Neuronal stem cell (in vitro differentiated cells): ENCODE measurements at regions not wholly inside any gene's neighbourhood (a gene's known extent, or its start where the extent isn't known, plus 50 kb on each side); places are given as distances from the start of the nearest gene placed in this dataset.

Experiments used
- DNase-seq: peaks from one replicate; pipeline ENCODE4 v3.0.0-alpha.2; 2013; ENCODE audit warnings: low spot score
- H2AFZ ChIP-seq: one replicate; pipeline ENCODE4 v1.6.1; 2013; ENCODE audit warnings: mild to moderate bottlenecking, low read length, inconsistent platforms
- H2AK5ac ChIP-seq: 2 replicates; pipeline ENCODE4 v1.6.1; 2013; ENCODE audit warnings: low read depth, mild to moderate bottlenecking, inconsistent platforms, low read length, moderate library complexity, mixed read lengths
- H2BK120ac ChIP-seq: 2 replicates; pipeline ENCODE4 v1.6.1; 2013; ENCODE audit warnings: low read depth, mild to moderate bottlenecking, inconsistent platforms, low read length, moderate library complexity, mixed read lengths
- H2BK12ac ChIP-seq: one replicate; pipeline ENCODE4 v1.6.1; 2013; ENCODE audit warnings: low read length, inconsistent platforms
- H2BK15ac ChIP-seq: 2 replicates; pipeline ENCODE4 v1.6.1; 2013; ENCODE audit warnings: mild to moderate bottlenecking, low read length, inconsistent platforms, mixed read lengths
- H2BK5ac ChIP-seq: one replicate; pipeline ENCODE4 v1.6.1; 2013; ENCODE audit warnings: inconsistent platforms, mild to moderate bottlenecking, low read length, moderate library complexity
- H3K14ac ChIP-seq: one replicate; pipeline ENCODE4 v1.6.1; 2013; ENCODE audit warnings: low read length, inconsistent platforms
- H3K18ac ChIP-seq: 2 replicates; pipeline ENCODE4 v1.6.1; 2013; ENCODE audit warnings: low read length, inconsistent platforms
- H3K23ac ChIP-seq: 2 replicates; pipeline ENCODE4 v1.6.1; 2013; ENCODE audit warnings: low read depth, mild to moderate bottlenecking, mixed read lengths, low read length, inconsistent platforms; ENCODE audit not compliant: poor library complexity
- H3K27ac ChIP-seq: replicated peaks from 3 replicates; pipeline ENCODE4 v1.5.1; 2013; ENCODE audit warnings: low read length, inconsistent platforms
- H3K27me3 ChIP-seq, 3 experiments: 2 replicates each; pipeline ENCODE4 v1.6.1; 2013; ENCODE audit warnings: low read length in 3 of 3, mild to moderate bottlenecking in 2 of 3, inconsistent platforms in 1 of 3, low read depth in 1 of 3, mixed read lengths in 1 of 3, moderate library complexity in 1 of 3; ENCODE audit not compliant: control insufficient read depth in 3 of 3, insufficient read depth in 3 of 3
- H3K36me3 ChIP-seq, 2 donors: replicated peaks in 1 of 2; 2 replicates each; pipeline ENCODE4 v1.6.1; 2013; ENCODE audit warnings: low read length in 2 of 2; ENCODE audit not compliant: control insufficient read depth in 2 of 2, insufficient read depth in 2 of 2
- H3K4ac ChIP-seq: 2 replicates; pipeline ENCODE4 v1.6.1; 2013; ENCODE audit warnings: inconsistent platforms, mild to moderate bottlenecking, low read length, moderate library complexity
- H3K4me1 ChIP-seq, 2 donors: 1 replicate in 1 of 2; 2 replicates in 1 of 2; pipeline ENCODE4 v1.6.1; 2013; ENCODE audit warnings: low read length in 2 of 2, low read depth in 1 of 2; ENCODE audit not compliant: control insufficient read depth in 2 of 2, insufficient read depth in 1 of 2
- H3K4me2 ChIP-seq: one replicate; pipeline ENCODE4 v1.6.1; 2013; ENCODE audit warnings: mild to moderate bottlenecking, low read length, inconsistent platforms; ENCODE audit not compliant: insufficient read depth, poor library complexity, severe bottlenecking
- H3K4me3 ChIP-seq, 2 donors: 2 replicates each; pipeline ENCODE4 v1.5.1; 2013; ENCODE audit warnings: low read length in 2 of 2, mild to moderate bottlenecking in 2 of 2, inconsistent platforms in 1 of 2, moderate library complexity in 1 of 2
- H3K79me1 ChIP-seq: one replicate; pipeline ENCODE4 v1.6.1; 2013; ENCODE audit warnings: low read depth, mild to moderate bottlenecking, inconsistent platforms, low read length, moderate library complexity
- H3K9ac ChIP-seq: one replicate; pipeline ENCODE4 v1.6.1; 2013; ENCODE audit warnings: mild to moderate bottlenecking, low read depth, low read length, inconsistent platforms; ENCODE audit not compliant: poor library complexity
- H3K9me3 ChIP-seq, 2 donors: replicated peaks in 1 of 2; 2 replicates each; pipeline versions ENCODE3 to v1.6.1; 2013; ENCODE audit warnings: low read length in 2 of 2, mild to moderate bottlenecking in 2 of 2, inconsistent platforms in 1 of 2, low read depth in 1 of 2, mixed read lengths in 1 of 2, moderate library complexity in 1 of 2; ENCODE audit not compliant: control insufficient read depth in 2 of 2, insufficient read depth in 1 of 2
- H4K8ac ChIP-seq: one replicate; pipeline ENCODE4 v1.6.1; 2013; ENCODE audit warnings: low read depth, mild to moderate bottlenecking, inconsistent platforms, low read length, moderate library complexity
- H4K91ac ChIP-seq: one replicate; pipeline ENCODE4 v1.6.1; 2013; ENCODE audit warnings: low read length, low read depth, mild to moderate bottlenecking, inconsistent platforms; ENCODE audit not compliant: poor library complexity
- WGBS, 2 donors: extraction: QIAGEN DNeasy Blood & Tissue Kit; methylation state at CpG; one replicate each; pipeline ENCODE4 v1.1.7; 2013; ENCODE audit warnings: missing lambda C conversion rate in 2 of 2, mixed read lengths in 1 of 2; ENCODE audit not compliant: insufficient read length in 2 of 2, insufficient replicate concordance in 1 of 2; ENCODE audit errors: extremely low coverage in 2 of 2; 5-methylcytosine and 5-hydroxymethylcytosine counted together

DNA sequence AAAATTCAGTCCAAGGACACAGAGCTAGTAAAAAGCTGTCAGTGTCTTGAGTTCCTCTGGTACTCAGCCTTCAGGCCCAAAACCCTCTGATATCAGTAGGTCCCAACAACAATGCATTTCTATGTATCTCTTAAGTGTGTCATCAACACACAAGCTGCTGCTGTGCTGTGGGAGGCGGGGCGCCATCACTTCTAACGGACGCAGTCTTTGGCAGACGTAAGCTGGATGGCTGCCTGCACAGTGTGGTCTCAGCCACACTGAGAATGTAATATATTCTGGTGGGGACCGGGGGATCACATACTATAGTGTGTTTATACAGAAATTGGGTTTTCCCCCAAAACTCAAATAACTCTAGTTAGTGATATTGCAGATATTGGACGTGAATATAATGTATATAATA is 123.9 kb downstream of the SUDS3 start:
- Histone ChIP-seq H2BK12ac (no peak overlapping the region), H3K4ac (no peak overlapping the region), H3K36me3 (no peaks in the 10 kb centered on the region), H3K23ac (no peak overlapping the region), H3K79me1 (no peaks in the 10 kb centered on the region), H3K4me3 (no peak overlapping the region), H2BK5ac (no peak overlapping the region), H3K27ac (no peak overlapping the region), H3K9ac (no peak overlapping the region), H2AFZ (no peak overlapping the region), H4K8ac (no peak overlapping the region), H3K9me3 (no peaks in the 10 kb centered on the region), H3K4me1 (no peaks in the 10 kb centered on the region), H2AK5ac (no peak overlapping the region), H4K91ac (no peak overlapping the region), H3K18ac (no peak overlapping the region), H2BK15ac (no peak overlapping the region), H3K27me3 (no peaks in the 10 kb centered on the region), H3K14ac (no peak overlapping the region), H3K4me2 (no peak overlapping the region), H2BK120ac (no peak overlapping the region)
- WGBS, 2 donors, result no CpG with 5 or more reads among the region's 7 CpGs
- DNase-seq, result no peak

DNA sequence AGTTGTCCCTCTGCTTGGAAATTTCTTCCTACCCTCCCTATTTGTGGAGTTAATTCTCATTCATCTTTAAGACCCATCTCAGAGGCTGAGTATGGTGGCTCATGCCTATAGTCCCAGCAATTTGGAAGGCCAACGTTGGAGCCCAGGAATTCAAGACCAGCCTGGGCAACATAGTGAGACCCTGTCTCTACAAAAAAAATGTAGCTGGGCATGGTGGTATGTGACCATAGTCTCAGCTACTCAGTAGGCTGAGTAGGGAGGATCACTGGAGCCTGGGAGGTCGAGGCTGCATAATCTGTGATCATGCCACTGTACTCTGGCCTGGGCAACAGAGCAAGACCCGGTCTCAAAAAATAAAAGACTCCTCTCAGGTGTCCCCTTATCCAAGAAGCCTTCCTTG is 125.1 kb downstream of the SUDS3 start:
- Histone ChIP-seq H3K4me3 (no peak overlapping the region), H3K4me1 (no peaks in the 10 kb centered on the region), H4K8ac (no peak overlapping the region), H3K4ac (no peak overlapping the region), H2AK5ac (no peak overlapping the region), H3K18ac (no peak overlapping the region), H3K27ac (no peak overlapping the region), H3K36me3 (no peaks in the 10 kb centered on the region), H2BK15ac (no peak overlapping the region), H4K91ac (no peak overlapping the region), H3K4me2 (no peak overlapping the region), H2AFZ (no peak overlapping the region), H3K79me1 (no peaks in the 10 kb centered on the region), H3K23ac (no peak overlapping the region), H3K9ac (no peak overlapping the region), H3K27me3 (no peaks in the 10 kb centered on the region), H2BK120ac (no peak overlapping the region), H3K9me3 (peaks cover 0 to 2% of the 10 kb centered on the region in 2 donors), H2BK5ac (no peak overlapping the region), H3K14ac (no peak overlapping the region), H2BK12ac (no peak overlapping the region)
- no peak for DNase-seq
- WGBS, 2 donors, result no CpG with 5 or more reads among the region's 3 CpGs

DNA sequence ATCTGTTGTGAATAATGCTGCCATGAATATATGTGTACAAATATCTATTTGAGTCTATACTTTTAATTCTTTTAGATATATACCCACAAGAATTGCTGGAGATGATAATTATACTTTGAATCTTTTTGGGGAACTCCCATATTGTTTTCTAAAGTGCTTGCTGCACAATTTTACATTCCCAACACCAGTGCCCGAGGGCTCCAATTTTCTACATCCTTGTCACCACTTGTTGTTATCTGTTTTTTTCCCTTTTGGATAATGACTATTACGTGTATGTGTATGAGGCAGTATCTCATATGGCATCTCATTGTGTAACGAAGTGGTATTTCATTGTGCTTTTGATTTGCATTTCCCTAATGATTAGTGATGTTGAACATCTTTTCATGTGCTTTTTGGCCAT is 127.1 kb downstream of the SUDS3 start:
- no peak overlapping the region for H3K14ac ChIP-seq
- H3K4me3 ChIP-seq, result no peak overlapping the region
- H2BK15ac ChIP-seq, result no peak overlapping the region
- H3K4me1 ChIP-seq, result no peaks in the 10 kb centered on the region
- H3K4me2 ChIP-seq, result no peak overlapping the region
- H2BK120ac ChIP-seq, result no peak overlapping the region
- H3K9me3 ChIP-seq, result peaks cover 0 to 3% of the 10 kb centered on the region in 2 donors
- H3K27me3 ChIP-seq, result no peaks in the 10 kb centered on the region
- no peaks in the 10 kb centered on the region for H3K36me3 ChIP-seq
- no peak overlapping the region for H3K18ac ChIP-seq
- H2BK5ac ChIP-seq, result no peak overlapping the region
- no peak overlapping the region for H3K27ac ChIP-seq
- no peak overlapping the region for H2AFZ ChIP-seq
- H2AK5ac ChIP-seq, result no peak overlapping the region
- no peak overlapping the region for H4K91ac ChIP-seq
- no peak overlapping the region for H3K23ac ChIP-seq
- DNase-seq, result no peak
- H2BK12ac ChIP-seq, result no peak overlapping the region
- no peak overlapping the region for H4K8ac ChIP-seq
- no CpG with 5 or more reads among the region's 3 CpGs for WGBS, 2 donors
- H3K9ac ChIP-seq, result no peak overlapping the region
- no peak overlapping the region for H3K4ac ChIP-seq
- no peaks in the 10 kb centered on the region for H3K79me1 ChIP-seq

DNA sequence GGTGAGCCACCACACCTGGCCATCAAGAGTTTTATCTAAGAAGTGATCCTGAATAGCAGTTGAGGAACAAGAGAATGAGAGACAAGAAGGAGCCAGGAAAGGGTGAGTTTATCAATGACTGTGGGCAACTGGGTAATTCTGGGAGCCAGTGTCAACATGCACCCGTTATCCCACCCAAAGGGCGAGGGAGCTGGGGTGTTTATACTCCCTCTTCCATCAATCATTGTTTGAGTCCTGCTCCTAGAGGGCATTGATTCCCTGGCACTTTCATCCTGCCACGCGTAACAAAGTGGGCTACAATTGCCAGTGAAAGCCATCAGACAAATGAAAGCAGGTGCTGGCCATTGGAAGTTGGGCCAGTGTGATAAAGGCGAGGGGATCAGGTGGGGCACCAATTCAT is 136.3 kb downstream of the SUDS3 start:
- Histone ChIP-seq H2BK120ac (no peak overlapping the region), H4K8ac (no peak overlapping the region), H2AK5ac (no peak overlapping the region), H3K4me1 (peaks cover 0 to 2% of the 10 kb centered on the region in 2 donors), H3K27me3 (no peaks in the 10 kb centered on the region), H2BK5ac (no peak overlapping the region), H3K14ac (no peak overlapping the region), H2AFZ (no peak overlapping the region), H2BK12ac (no peak overlapping the region), H3K23ac (no peak overlapping the region), H3K27ac (no peak overlapping the region), H4K91ac (no peak overlapping the region), H3K4me3 (no peak overlapping the region), H3K9ac (no peak overlapping the region), H3K4ac (no peak overlapping the region), H2BK15ac (no peak overlapping the region), H3K4me2 (no peak overlapping the region), H3K36me3 (no peaks in the 10 kb centered on the region), H3K18ac (no peak overlapping the region), H3K9me3 (no peaks in the 10 kb centered on the region), H3K79me1 (no peaks in the 10 kb centered on the region)
- no CpG with 5 or more reads among the region's 5 CpGs for WGBS, 2 donors
- no peak for DNase-seq
